Brain microvascular endothelial cell (primary cell): ENCODE measurements at regions not wholly inside any gene's neighbourhood (a gene's known extent, or its start where the extent isn't known, plus 50 kb on each side); places are given as distances from the start of the nearest gene placed in this dataset.

Experiments
- DNase-seq: peaks from one replicate; pipeline ENCODE4 v3.0.0-alpha.2; 2020
- H3K27ac ChIP-seq: fragments of 250-450 bp; sonication (Bioruptor Pico); 2 replicates; pipeline ENCODE4 v1.5.1; 2020; ENCODE audit warnings: mild to moderate bottlenecking, moderate library complexity
- H3K27me3 ChIP-seq: fragments of 250-450 bp; sonication (Bioruptor Pico); replicated peaks from 2 replicates; pipeline ENCODE4 v1.5.1; 2020; ENCODE audit warnings: mild to moderate bottlenecking
- H3K36me3 ChIP-seq: fragments of 250-450 bp; sonication (Bioruptor Pico); replicated peaks from 2 replicates; pipeline ENCODE4 v1.5.1; 2020; ENCODE audit warnings: mild to moderate bottlenecking
- H3K4me3 ChIP-seq: 2 replicates; pipeline ENCODE4 v1.5.1; 2011; ENCODE audit warnings: low read depth, mild to moderate bottlenecking, control low read depth, low read length, moderate library complexity
- CTCF ChIP-seq: IDR thresholded peaks from 2 replicates; pipeline ENCODE4 v1.5.1; 2011; ENCODE audit warnings: low read depth, mild to moderate bottlenecking, moderate library complexity, low read length, control low read depth, inconsistent platforms; ENCODE audit errors: missing control alignments
- in situ Hi-C: cut with HindIII; loops from 2 replicates; pipeline ENCODE4 v1.10.0; 2017; ENCODE audit warnings: low sequenced_read_pairs, low pct_ligation_motif_present

- TF ChIP-seq CTCF, result no peak
- H3K36me3 ChIP-seq, result no peaks in the 10 kb centered on the region
- DNase-seq, result no peak
- H3K27me3 ChIP-seq, result no peaks in the 10 kb centered on the region
- no peak overlapping the region for H3K4me3 ChIP-seq
- in situ Hi-C loops, result no loop called here
- no peak overlapping the region for H3K27ac ChIP-seq
Observed at GRCh38 chr7:70997261-70997660, 134.7 kb upstream of the GALNT17 start.

DNA sequence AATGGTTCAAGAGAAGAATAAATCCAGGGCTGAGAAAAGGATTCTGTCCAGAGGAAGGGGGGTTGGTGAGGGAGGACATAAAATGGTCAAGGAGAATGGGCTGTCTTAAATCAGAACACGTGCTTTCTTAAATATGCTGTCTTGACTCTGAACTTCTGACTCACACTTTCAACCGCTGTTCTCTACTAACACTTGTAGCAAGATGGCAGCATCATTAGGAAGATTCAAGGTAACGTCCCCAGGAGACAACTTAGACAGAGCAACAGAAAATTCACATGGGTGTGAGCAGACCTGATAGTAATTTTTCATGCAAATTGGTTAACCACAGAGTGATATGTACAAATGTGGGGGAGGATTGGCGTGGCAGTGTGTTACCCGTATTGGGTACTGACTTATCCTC is 126.8 kb upstream of the GALNT17 start:
- H3K4me3 ChIP-seq, result no peak overlapping the region
- H3K27me3 ChIP-seq, result no peaks in the 10 kb centered on the region
- no peak for TF ChIP-seq CTCF
- in situ Hi-C loops, result no loop called here
- DNase-seq, result no peak
- H3K36me3 ChIP-seq, result no peaks in the 10 kb centered on the region
- H3K27ac ChIP-seq, result no peak overlapping the region

GRCh38 chr7:71009636-71010035 is 122.3 kb upstream of the GALNT17 start:
- in situ Hi-C loops, result no loop called here

DNA sequence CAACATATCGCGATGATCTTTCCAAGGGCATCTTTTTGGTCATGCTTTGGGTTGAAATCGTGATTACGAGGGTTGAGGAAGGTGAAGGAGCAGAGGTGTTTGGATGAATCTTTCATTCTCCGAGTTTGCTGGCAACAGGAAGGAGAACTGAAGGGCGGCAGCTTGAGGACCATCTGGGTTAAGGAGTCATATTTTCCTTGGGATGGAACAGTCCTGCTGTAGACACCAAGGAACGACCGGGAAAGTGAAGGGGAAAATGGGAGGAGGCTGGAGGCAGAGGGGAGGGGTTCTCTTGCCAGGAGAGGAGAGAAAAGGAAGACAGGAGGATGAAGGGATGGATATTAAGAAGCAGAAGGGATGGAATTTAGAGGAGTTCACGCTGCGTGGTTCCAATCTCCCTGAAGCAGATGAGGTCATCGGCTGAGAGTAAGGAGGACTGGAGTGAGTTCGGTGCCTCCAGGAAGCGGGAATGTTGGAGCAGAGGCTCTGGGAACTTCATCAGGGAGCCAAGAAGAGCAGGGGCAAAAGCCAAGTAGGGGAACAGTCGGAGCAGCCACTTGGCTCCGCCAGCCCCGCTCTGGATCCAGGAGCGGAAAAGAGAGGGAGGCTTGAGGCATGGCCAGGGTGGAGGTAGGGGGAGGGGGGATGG is 116.6 kb upstream of the GALNT17 start:
- TF ChIP-seq CTCF, result no peak
- H3K27me3 ChIP-seq, result no peaks in the 10 kb centered on the region
- H3K4me3 ChIP-seq, result no peak overlapping the region
- in situ Hi-C loops, result no loop called here
- no peak for DNase-seq
- H3K27ac ChIP-seq, result no peak overlapping the region
- no peaks in the 10 kb centered on the region for H3K36me3 ChIP-seq

More at GRCh38 chr7:71009636-71010035, 122.3 kb upstream of the GALNT17 start:
- DNase-seq, result no peak
- H3K36me3 ChIP-seq, result no peaks in the 10 kb centered on the region
- no peak overlapping the region for H3K27ac ChIP-seq
- TF ChIP-seq CTCF, result no peak
- H3K27me3 ChIP-seq, result no peaks in the 10 kb centered on the region
- no peak overlapping the region for H3K4me3 ChIP-seq

- no peak for DNase-seq
- H3K27me3 ChIP-seq, result no peaks in the 10 kb centered on the region
- H3K27ac ChIP-seq, result no peak overlapping the region
- TF ChIP-seq CTCF, result no peak
- H3K36me3 ChIP-seq, result no peaks in the 10 kb centered on the region
- H3K4me3 ChIP-seq, result no peak overlapping the region
- in situ Hi-C loops, result no loop called here
Observed at GRCh38 chr7:71016401-71016800, 115.5 kb upstream of the GALNT17 start.

- no peaks in the 10 kb centered on the region for H3K27me3 ChIP-seq
Observed at GRCh38 chr7:71017602-71018001, 114.3 kb upstream of the GALNT17 start.

More at GRCh38 chr7:71017602-71018001, 114.3 kb upstream of the GALNT17 start:
- no peak for TF ChIP-seq CTCF
- H3K36me3 ChIP-seq, result no peaks in the 10 kb centered on the region
- in situ Hi-C loops, result no loop called here
- no peak for DNase-seq
- H3K27ac ChIP-seq, result no peak overlapping the region
- no peak overlapping the region for H3K4me3 ChIP-seq
